ENCODE measurements at regions not wholly inside any gene's neighbourhood (a gene's known extent, or its start where the extent isn't known, plus 50 kb on each side); places are given as distances from the start of the nearest gene placed in this dataset.
"Not testable (repeated sequence)": the region's sequence is repeated elsewhere in the genome, so short reads cannot be mapped to it uniquely, and the experiment has no call there.

DNA sequence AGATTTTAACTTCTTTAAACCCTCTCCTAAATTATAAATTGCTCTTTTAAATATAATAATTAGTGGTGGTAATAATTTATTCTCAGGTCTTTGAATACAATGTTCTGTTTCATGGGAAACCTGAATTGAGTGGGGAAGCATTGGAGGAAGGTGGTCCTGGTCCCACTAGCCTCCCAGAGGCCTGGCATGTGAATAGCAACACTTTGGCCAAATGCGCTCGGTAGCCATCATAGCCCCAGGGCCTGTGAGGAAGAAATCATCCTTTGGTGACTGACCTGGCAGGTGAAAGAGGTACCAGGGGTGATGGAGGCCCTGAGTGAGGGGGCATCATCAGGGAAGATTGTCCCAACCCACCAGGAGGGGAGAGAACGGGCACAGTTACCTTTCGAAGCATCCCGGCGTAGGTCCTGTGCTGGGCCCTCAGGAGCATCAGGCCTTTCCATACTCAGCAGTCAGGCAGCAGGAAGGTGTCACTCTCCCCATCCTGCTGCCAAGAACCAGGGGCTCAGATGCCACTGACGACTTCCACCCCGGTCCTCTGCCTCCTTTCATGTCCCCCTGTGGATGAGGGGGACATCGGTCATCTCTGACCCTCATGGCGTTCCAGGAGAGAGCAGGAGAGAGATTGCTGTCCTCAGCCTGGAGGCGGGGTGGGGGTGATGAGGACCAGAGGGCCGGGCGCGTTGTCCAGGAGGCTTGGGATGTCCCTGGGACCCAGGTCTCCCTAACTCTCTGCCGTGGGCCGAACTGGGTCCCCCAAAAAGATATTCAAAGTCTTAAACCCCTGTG, 78.6 kb upstream of the HPCAL1 start:
- DNase-seq (ENCODE audit: low read depth) = no peak

DNA sequence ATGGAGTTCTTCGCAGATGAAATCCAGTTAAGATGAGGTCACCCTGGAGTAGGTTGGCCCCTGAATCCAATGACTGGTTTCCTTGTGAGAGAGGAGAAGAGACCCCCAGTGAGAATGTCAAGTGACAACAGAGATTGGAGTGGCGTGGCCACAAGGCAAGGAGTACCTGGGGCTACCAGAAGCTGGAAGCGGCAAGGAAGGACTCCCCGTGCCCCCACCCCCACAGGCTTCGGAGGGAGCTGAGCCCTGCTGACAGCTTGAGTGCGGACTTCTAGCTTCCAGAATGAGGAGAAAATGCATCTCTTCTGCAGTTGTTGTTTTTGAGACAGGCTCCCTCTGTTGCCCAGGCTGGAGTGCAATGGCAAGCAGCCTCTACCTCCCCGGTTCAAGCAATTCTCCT, 78.0 kb upstream of the HPCAL1 start:
- DNase-seq (ENCODE audit: low read depth) = no peak

DNA sequence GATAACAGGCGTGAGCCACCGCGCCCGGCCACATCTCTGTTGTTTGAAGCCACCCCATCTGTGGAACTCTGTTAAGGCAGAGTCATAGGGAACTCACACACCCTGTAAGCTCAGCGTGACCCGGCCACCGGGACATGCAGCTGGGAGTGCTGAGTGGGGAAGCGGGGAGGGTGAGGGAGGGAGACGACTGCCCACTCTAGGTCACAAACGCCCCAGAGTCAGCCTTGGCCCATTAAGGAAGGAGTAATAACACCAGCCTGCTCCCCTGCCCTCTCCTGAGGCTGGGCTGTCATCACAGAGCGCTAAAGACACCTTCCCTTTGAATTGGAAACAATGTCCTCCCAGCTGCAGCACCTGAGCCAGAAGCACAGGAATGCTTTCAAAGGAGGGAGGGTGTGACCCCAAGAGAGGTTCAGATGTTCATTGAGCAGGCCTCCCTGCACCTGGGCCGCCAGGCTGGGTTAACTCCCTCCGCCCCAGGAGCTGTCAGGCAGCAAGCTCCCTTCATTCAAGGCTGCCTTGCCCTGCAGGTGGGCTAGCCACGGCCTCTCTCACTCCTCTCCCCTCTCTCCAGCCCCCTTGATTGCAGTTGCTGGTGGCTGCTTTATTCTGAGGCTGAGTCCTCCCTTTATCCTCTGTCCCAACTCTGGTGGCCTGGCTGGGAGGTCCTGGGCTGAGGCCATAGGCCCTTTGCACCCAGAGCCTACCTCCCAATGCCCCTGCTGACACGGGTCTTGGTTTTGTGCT, 77.2 kb upstream of the HPCAL1 start:
- no peak for DNase-seq (ENCODE audit: low read depth)

DNA sequence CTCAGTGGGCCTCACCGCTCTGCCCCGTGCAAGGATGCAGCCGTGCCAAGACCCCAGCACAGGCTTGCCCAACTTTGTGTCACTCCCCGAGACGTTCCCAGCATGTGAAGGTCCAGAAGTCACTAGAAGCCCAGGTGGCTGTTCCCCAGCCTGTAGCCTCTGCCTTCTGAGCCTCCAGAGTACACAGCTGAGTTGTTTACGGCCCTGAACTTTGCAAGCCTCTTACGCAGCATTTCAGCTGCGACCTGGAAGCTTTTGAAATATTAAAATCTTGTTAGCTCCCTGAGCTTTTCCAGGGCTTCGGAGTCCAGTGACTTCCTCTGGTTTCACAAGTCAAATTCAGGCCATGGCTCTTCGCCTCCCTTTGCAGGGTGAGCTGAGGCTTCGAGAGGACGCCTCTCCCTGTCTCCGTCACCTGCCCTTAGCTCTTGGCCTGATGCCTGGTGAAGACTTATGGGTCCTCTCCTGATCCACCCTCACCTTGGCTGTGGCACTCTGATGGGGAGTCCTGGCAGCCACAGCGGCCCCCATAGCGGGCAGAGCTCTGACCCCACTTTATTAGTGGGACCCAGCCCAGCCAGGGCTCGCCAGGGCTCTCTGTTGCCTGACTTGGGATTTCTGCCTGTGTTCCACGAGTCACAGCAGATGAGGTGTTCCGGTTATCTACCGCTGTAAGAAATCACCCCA, 76.5 kb upstream of the HPCAL1 start:
- no peak for DNase-seq (ENCODE audit: low read depth)

DNA sequence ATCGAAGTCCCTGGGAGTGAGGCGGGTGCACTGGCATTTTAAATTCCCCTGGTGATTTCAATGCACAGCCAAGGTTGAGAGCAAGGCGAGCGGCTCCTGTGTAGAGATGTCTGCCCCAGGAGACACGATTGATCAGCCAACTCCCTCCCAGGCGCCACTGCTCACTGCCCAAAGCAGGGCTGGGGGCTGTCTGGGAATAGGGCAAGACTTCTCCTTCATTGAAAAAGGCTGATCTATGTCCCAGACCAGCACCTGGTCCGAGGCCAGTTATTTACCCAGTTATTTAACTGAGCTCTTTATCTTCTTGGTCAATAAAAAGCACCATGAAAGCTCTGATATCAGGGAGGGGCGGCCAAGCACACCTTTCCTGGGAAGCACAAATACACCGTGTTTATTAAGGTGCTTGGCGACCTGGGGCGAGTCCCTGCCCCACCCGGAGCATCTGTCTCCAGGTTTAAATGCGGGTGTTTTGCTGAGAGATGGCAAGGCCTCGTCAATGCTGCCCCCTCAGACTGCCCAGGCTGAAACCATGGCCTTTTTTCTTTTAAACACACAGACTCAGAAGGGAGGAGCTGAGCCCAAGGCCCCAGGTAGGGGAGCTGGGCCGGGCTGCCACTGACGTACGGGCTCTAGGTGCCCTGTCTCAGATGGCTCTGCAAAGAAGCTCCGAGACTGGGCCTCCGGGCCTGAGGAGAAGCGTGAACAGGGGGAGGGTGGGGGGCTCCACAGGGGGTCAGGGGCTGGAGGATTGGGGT, 73.9 kb upstream of the HPCAL1 start:
- DNase-seq (ENCODE audit: low read depth) = no peak

DNA sequence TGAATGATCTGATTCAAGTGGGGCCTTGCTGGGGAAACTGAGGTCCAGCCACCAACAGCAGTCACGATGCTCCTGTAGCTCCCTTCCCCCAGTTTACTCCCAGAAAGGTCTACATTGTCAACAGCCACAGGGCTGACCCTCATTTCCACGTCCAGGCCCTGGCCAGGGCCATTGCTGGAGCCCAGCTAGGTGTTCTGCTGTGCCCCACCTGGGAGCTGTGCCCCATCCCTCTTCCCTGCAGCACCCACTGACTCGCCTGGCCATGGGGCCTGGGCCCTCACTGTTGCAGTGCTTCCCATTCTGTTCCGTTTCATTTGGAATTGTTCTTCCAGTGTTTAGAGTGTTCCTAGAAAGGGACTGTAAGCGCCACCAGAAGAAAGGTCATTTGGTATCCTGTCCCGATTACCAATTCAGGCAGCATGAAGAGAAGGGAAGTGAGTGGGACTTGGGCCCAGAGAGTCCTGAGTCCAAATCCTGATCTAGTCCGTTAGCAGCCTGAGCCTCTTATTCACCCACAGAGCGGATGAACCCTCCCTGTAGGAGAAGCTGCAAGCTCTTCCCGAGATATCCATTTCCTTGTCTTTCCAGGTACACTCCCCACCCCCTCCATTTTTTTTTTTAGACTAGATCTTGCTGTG, 73.1 kb upstream of the HPCAL1 start:
- no peak for DNase-seq (ENCODE audit: low read depth)

DNA sequence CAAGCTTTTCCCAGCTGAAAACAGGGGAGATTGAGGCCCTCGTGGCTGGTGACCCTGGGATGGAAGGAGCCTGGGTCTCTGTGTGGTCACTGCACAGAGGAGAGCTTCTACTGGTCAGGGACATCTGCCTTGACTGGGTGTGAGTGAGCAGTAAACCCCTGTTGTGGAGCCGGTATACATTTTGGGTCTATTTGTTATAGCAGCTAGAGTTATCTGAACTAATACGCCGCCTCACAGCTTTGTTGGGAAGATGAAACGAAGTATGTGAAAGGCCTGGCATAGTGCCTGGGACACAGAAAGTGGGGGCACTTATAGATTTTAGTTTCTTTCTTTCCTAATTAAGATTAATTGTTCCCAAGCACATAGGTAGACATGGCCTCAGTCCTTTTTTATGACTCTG, 72.2 kb upstream of the HPCAL1 start:
- DNase-seq (ENCODE audit: low read depth) = no peak

DNA sequence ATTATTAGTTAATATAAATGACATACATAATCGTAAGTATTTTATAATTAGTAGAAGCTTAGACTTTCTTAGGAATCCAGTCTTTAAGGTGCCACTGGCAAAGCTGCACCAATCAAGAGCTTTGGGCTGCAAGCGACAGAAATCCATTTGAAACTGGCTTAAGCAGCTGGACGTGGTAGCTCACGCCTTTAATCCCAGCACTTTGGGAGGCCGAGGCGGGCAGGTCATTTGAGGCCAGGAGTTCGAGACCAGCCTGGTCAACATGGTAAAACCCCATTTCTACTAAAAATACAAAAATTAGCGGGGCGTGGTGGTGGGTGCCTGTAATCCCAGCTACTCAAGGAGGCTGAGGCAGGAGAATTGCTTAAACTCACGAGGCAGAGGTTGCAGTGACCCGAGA, 71.8 kb upstream of the HPCAL1 start:
- not testable (repeated sequence) for DNase-seq (ENCODE audit: low read depth)

DNA sequence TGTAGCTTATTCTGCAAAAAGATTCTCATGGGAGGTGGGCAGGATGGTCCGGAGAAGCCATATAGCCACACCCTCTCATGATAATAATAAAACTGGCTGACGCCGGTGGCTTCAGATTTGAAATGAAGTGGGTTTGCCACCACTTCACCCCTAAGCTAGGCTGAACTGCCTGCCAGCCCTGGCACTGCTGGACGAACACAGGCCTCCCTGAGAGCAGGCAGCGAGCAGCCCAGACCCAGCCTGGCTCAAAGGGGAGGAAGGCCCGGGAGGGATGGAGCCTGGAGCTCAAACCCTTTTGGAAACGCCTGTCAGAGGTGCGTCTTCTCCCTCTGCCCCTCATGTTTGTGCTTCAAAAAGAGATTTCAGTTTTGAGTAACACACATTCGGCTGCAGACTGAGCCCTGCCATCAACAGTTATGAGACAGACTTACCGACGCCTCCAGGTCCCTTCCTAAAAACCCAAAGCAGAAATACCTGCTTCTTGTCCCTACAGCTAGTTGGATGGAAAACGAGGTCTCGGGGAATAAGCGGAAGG, 71.1 kb upstream of the HPCAL1 start:
- no peak for DNase-seq (ENCODE audit: low read depth)

DNA sequence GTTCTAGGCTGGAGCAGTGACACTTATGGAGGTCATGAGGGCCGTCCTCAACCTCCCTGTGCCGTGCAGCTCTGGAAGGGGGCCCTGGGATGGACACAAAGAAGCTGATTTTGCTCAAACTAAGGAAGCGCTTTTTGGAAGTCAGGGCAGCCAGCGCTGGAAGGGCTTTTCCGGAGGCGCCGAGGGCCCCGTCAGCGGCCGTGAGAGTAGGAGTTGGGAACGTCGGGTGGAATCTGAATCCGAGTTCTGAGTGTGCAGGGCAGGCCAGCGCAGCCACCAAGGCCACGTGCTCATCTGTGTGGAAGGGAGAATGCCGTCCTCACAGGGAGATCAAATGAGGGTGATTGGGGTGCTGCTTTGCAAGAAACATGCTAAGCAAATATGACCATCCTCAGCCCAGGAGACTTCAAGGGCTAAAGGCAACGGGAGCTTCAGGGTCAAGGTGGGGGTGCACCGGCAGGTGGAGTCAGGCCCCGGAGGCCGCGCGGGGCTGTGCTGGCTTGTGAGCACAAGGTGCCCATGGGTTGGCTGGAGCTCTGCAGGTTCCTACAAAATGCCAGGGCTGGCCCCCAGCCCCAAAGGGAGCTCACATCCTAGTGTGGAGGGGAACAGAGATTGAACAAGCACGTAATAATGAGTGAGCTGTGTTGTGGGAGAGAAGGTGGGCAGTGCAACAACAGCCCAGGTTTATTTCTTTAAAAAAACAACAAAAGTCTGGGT, 70.4 kb upstream of the HPCAL1 start:
- no peak for DNase-seq (ENCODE audit: low read depth)

DNA sequence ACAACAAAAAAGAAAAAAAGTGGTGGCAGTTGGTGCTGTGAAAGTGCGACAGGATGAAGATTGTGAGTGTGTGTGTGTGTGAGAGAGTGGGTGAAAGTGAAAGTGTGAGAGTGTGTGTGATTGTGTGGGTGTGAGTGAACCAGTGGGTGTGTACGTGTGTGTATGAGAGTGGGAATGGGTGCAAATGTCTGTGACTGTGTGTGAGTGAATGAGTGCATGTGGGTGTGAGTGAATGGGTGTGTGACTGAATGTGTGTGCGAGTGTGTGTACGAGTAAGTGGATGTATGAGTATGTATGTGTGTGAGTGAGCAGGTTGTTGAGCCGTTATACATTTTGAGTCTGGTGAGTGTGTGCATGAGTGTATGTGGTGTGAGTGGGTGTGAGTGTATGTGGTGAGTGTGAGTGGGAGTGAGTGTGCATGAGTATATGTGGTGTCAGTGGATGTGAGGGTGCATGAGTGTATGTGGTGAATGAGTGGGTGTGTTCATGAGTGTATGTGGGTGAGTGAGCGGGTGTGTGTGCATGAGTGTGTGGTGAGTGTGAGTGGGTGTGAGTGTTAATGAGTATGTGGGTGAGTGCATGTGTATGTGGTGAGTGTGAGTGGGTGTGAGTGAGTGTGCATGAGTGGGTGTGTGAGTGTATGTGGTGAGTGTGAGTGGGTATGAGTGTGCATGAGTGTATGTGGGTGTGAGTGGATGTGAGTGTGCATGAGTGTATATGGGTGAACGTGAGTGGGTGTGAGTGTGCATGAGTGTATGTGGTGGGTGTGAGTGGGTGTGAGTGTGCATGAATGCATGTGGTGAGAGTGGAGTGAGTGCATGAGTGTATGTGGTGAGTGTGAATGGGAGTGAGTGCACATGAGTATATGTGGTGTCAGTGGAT, 69.3 kb upstream of the HPCAL1 start:
- no peak for DNase-seq (ENCODE audit: low read depth)

DNA sequence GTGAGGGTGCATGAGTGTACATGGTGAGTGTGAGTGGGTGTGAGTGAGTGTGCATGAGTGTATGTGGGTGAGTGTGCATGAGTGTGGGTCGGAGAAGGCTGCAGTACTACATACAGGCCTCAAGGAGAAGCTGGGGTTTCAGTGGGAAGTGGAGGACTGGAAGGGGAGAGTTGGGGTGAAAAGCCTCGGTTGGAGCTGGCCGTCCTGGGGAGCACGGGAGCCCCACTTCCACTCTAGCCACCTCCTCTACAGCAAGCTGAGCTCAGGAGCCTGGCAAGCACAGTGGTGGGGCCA, 68.7 kb upstream of the HPCAL1 start:
- no peak for DNase-seq (ENCODE audit: low read depth)

DNA sequence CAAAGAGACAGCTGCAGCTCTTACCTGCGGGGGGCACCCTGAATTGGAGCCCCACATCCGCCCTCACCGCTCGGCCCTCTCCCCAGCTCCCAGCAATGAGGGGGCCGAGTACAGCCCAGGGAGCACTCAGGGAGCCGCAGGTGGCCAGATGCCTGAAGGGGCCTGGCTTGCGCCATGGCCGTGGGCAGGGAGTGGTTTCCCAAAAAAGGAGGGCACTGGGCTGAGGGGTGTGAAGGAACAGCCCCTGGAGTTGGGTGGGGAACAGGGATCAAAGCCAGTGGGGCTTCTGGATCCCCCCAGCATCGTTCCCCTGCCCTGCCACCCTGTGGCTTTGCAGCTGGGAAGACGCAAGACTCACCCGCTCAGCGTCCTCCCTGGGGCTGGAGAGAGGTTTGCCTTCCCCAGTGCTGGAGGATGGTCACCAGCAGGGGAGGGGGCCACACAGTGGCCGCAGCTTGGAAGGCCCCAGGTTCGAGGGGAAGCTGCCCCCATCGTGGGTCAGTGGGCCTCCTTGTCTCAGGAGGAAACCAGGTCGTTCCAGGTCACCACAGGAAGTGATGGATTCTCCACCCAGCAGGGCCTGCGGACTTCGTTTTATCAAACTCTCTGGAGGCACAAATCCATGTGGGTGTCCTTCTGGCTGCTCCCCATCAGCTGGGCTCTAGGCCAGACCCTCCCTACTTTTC, 68.2 kb upstream of the HPCAL1 start:
- DNase-seq (ENCODE audit: low read depth) = no peak

DNA sequence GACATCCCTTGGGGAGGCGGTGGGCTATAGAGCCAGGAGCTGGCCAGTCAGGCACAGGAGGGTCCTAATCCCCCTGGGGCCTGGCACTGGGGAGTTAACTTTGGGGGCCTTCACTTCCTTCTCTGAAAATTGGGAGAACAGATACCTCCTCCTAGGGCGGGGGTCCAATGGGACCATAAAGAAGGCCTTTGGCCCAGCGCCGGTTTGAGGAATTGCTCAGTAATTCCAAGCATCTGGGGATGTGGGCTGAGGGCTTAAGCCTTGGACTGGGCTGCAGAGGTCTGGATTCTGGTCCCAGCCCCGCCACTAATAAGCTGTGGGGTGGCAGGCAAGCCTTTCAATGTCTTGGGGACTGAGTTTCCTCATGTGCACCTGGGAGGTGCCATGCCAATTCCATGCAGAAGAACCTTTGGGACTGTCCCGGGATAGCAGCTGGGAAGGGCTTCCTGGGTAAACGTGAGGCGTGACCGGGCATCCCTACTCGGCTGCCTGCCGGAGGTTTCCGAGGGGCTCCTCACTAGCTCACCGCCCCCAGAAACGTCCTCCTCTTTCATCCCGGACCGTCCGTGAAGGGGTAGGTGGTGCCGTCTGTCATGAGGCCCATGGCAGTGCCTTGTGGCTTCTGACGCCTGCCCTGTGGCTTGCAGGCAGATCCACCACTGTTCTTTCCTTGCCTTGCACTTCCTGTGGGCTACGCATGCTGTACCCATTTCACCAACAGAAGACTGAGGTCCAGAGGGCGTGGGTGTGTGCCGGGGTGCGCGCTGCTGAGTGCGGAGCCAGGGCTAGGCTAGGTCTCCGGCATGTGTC, 67.4 kb upstream of the HPCAL1 start:
- DNase-seq (ENCODE audit: low read depth) = no peak

DNA sequence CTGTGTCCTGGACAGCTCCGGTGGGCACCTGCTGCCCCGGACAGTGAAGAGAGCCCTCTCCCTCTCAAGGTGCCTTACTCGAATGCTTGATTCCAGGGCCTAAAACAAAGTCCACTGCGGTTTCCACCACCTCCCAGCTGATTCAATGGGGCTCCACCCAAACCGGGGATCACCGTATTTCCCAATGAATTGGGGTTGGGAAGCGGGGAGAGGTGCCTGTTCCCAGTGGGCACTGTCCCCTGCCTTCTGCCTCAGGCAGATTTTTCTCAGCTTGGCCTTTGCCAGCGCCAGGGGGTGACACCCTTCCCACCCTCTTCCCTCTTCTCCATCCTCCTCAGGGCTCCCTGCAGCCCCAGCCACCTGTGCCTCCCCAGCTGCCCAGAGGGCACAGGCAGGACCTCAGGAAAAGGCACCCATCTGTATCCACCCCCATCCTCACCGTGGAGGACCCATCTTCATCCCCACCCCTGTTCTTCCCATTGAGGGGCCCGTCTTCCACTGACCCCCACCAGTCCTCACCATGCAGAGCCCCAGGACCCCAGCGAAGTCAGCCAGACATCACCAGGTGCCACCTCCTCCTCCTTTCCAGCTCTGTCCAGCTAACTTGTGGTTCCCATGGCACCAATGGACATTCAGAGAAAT, 66.7 kb upstream of the HPCAL1 start:
- DNase-seq (ENCODE audit: low read depth) = no peak

DNA sequence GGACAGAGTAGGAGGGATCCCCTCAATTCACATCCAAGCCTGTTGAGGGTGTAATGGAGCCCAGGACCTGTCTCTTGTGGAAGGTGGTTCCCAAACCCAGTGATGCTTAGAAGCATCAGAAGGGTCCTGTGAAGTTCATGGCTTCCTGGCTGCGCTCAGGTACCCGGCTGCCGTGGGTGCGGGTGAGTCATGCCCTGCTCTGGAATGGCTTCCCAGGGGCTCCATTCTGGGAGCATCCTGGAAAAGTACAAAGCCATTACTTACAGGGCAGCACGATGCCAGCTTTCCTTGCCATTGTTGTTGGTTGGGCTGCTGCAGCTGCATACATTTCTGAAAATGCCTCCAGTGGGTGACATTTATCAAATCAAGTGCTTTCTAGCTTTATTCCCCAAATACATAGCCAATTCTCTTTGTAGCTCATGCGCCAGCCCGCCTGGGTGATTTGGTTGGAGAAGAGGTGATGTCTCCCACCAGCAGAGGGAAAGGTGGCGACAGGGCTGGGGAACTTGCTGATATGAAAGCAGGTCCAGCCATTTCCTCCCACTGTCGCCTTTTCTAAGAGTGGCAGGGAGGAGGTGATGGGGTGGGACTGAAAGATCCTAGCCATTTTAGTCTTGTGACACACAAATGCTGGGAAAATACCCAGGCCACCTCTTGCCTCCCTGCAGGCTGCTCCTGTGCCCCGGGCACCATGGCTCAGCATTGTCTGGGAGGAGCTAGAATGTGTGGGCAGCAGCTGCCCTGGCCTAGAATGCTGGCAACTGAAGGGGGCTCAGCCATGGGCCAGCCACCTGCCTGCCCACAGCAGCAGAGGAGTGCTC, 65.9 kb upstream of the HPCAL1 start:
- no peak for DNase-seq (ENCODE audit: low read depth)

Measured in Daoy (cell line).